ENCODE measurements at regions not wholly inside any gene's neighbourhood (a gene's known extent, or its start where the extent isn't known, plus 50 kb on each side); places are given as distances from the start of the nearest gene placed in this dataset.

GRCh38 chr13:33519561-33520467 is 234.3 kb upstream of the STARD13 start:
- DNase-seq (ENCODE audit: low read depth), result no peak

- DNase-seq (ENCODE audit: low read depth), result no peak
Observed at GRCh38 chr13:33520468-33520839, 234.9 kb upstream of the STARD13 start.

GRCh38 chr13:33524086-33524485 is 238.5 kb upstream of the STARD13 start:
- DNase-seq (ENCODE audit: low read depth), result no peak

GRCh38 chr13:33525763-33526162 is 240.2 kb upstream of the STARD13 start:
- no peak for DNase-seq (ENCODE audit: low read depth)

- no peak for DNase-seq (ENCODE audit: low read depth)
Observed at GRCh38 chr13:33526718-33527117, 241.2 kb upstream of the STARD13 start.

GRCh38 chr13:33528896-33529295 is 243.3 kb upstream of the STARD13 start:
- no peak for DNase-seq (ENCODE audit: low read depth)

GRCh38 chr13:33531484-33531883 is 245.9 kb upstream of the STARD13 start:
- DNase-seq (ENCODE audit: low read depth), result no peak

GRCh38 chr13:33535061-33535460 is 249.5 kb upstream of the STARD13 start:
- no peak for DNase-seq (ENCODE audit: low read depth)

GRCh38 chr13:33536601-33537000 is 251.0 kb upstream of the STARD13 start:
- DNase-seq (ENCODE audit: low read depth), result no peak

- DNase-seq (ENCODE audit: low read depth), result no peak
Observed at GRCh38 chr13:33537026-33537425, 251.5 kb upstream of the STARD13 start.

GRCh38 chr13:33537676-33538075 is 252.1 kb upstream of the STARD13 start:
- no peak for DNase-seq (ENCODE audit: low read depth)

- no peak for DNase-seq (ENCODE audit: low read depth)
Observed at GRCh38 chr13:33541456-33541855, 255.9 kb upstream of the STARD13 start.

GRCh38 chr13:33541962-33542308 is 256.4 kb upstream of the STARD13 start:
- DNase-seq (ENCODE audit: low read depth), result no peak

GRCh38 chr13:33542309-33543088 is 256.9 kb upstream of the STARD13 start:
- peak; percentile 99 for DNase-seq (ENCODE audit: low read depth)

GRCh38 chr13:33543089-33543459 is 257.5 kb upstream of the STARD13 start:
- no peak for DNase-seq (ENCODE audit: low read depth)

GRCh38 chr13:33543631-33544265 is 258.2 kb upstream of the STARD13 start:
- DNase-seq (ENCODE audit: low read depth), result no peak

GRCh38 chr13:33544308-33544707 is 258.8 kb upstream of the STARD13 start:
- DNase-seq (ENCODE audit: low read depth), result no peak

- DNase-seq (ENCODE audit: low read depth), result no peak
Observed at GRCh38 chr13:33545492-33545891, 259.9 kb upstream of the STARD13 start.

- no peak for DNase-seq (ENCODE audit: low read depth)
Observed at GRCh38 chr13:33547035-33547434, 261.5 kb upstream of the STARD13 start.

GRCh38 chr13:33548069-33548468 is 262.5 kb upstream of the STARD13 start:
- no peak for DNase-seq (ENCODE audit: low read depth)

- DNase-seq (ENCODE audit: low read depth), result no peak
Observed at GRCh38 chr13:33550276-33550675, 264.7 kb upstream of the STARD13 start.

GRCh38 chr13:33550885-33551284 is 265.3 kb upstream of the STARD13 start:
- no peak for DNase-seq (ENCODE audit: low read depth)

Data from activated T-cell treated with anti-CD3 and anti-CD28 coated beads for 24 hours (primary cell).